ENCODE measurements at regions not wholly inside any gene's neighbourhood (a gene's known extent, or its start where the extent isn't known, plus 50 kb on each side); places are given as distances from the start of the nearest gene placed in this dataset.

GRCh38 chr13:27355894-27356293 is 68.5 kb upstream of the GTF3A start:
- TF ChIP-seq, protein P1, sequence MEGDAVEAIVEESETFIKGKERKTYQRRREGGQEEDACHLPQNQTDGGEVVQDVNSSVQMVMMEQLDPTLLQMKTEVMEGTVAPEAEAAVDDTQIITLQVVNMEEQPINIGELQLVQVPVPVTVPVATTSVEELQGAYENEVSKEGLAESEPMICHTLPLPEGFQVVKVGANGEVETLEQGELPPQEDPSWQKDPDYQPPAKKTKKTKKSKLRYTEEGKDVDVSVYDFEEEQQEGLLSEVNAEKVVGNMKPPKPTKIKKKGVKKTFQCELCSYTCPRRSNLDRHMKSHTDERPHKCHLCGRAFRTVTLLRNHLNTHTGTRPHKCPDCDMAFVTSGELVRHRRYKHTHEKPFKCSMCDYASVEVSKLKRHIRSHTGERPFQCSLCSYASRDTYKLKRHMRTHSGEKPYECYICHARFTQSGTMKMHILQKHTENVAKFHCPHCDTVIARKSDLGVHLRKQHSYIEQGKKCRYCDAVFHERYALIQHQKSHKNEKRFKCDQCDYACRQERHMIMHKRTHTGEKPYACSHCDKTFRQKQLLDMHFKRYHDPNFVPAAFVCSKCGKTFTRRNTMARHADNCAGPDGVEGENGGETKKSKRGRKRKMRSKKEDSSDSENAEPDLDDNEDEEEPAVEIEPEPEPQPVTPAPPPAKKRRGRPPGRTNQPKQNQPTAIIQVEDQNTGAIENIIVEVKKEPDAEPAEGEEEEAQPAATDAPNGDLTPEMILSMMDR (IDR thresholded peaks at IDR 0.05; ENCODE audit: borderline replicate concordance, extremely low read depth, low read length, poor library complexity, severe bottlenecking), result no peak
- no peak for TF ChIP-seq EZH2 (IDR thresholded peaks at IDR 0.05; ENCODE audit: borderline replicate concordance, low read depth, low read length, severe bottlenecking)
